Caki2 (cell line): ENCODE measurements at regions not wholly inside any gene's neighbourhood (a gene's known extent, or its start where the extent isn't known, plus 50 kb on each side); places are given as distances from the start of the nearest gene placed in this dataset.
"Not testable (repeated sequence)": the region's sequence is repeated elsewhere in the genome, so short reads cannot be mapped to it uniquely, and the experiment has no call there.

Experiments used
- DNase-seq: peaks from one replicate; pipeline ENCODE4 v3.0.0-alpha.2; 2015; ENCODE audit warnings: low read depth
- in situ Hi-C: cut with HindIII; loops from 2 replicates; pipeline ENCODE4 v1.10.0; 2016; ENCODE audit warnings: low sequenced_read_pairs, low pct_unique_long_range_greater_than_20kb, mixed read lengths

DNA sequence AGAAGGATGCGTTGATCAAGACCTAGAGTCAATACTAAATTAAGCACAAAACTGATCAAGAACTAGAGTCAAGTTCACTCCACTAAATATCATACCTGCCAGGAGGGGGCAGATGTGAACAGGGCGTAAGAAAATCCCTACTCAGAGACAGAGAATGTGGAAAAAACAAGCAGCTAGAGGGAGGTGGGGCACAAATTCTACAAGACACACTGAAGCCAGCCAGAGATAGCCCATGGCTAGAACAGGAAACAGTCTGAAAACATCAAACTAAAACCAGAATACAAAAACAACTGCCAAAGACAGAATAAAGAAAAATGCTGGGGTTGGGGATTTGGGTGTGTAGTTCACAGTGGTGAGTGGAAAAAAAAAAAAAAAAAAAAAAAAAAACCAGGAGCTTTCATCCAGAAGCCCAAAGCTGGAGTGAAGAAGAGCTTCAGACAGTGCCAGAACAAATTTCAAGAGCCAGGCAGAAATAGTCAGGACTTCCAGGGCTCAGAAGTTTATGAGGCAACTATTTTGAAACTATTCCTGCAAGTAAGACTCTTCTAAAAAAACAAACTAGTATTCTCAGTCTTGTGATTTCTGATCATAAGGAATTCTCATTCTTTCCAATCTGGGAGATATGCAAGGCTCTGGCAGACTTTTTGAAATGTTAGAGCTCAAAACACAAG is 118.3 kb downstream of the CCDC71L start:
- DNase-seq = peak; percentile 54
- in situ Hi-C loops = no loop called here

DNA sequence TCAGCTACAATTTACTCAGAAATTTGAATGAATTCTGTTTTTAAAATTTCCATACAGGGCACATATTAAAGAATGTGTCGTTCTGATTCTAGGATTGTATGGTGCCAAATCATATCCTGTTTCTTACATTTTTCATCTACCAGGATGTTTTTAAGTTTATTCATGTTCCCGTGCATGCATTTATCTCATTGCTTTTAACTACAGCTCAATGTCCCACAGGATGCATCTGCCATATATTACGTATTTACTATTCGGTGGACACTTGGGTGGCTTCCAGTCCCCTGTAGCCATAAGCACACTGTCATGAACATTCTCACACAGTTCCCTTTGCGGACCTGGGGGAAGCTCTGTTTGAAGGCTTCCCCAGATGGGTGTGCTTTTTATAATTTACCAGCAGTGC is 122.3 kb downstream of the CCDC71L start:
- no peak for DNase-seq
- in situ Hi-C loops = no loop called here

- in situ Hi-C loops = no loop called here
- no peak for DNase-seq
These were observed 123.8 kb downstream of the CCDC71L start for GRCh38 chr7:106537119-106537518.

DNA sequence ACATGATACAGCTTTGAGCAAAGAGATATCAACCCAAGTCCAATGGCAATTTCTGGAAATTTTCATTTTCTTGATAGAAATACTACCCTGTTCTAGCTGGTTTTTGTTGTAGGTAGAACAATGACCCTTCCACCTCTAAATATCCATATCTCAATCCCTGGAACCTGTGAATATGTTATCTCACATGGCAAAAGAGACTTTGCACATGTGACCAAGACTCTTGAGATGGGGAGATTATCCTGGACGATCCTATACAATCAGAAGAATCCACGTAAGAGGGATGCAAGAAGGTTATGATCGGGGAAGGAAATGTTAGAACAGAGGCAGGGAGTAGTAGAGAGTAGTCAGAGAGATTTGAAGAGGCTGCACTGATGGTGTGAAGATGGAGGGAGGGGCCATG is 124.9 kb downstream of the CCDC71L start:
- DNase-seq = no peak
- in situ Hi-C loops = no loop called here

GRCh38 chr7:106535234-106535932 is 125.6 kb downstream of the CCDC71L start:
- in situ Hi-C loops = no loop called here
- no peak for DNase-seq

- in situ Hi-C loops = no loop called here
- no peak for DNase-seq
These were observed 126.6 kb downstream of the CCDC71L start for GRCh38 chr7:106534271-106534846.

DNA sequence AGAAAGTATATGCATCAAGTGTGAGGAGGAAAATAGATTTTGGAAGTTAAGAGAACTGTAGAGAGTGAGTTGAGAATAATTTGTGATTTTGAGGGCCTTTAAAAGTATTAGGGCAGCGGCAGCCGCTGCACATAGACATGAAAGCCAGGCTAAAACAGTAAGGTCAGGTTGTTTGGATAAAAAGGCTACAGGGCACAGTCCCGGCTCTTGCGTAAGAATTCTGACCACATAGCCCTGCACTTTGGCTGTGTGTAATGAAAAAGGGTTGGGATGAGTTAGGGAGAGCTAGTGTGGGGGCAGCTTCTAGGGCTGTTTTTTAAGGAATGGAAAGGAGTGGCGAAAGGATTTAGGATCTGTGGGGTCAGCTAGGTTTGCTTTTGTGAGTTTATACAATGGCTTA is 130.8 kb downstream of the CCDC71L start:
- DNase-seq, in situ Hi-C loops: not testable (repeated sequence)

GRCh38 chr7:106526617-106527016 is 134.3 kb downstream of the CCDC71L start:
- in situ Hi-C loops, DNase-seq: not testable (repeated sequence)

- in situ Hi-C loops = no loop called here
- no peak for DNase-seq
These were observed 136.3 kb downstream of the CCDC71L start for GRCh38 chr7:106524690-106525059.

DNA sequence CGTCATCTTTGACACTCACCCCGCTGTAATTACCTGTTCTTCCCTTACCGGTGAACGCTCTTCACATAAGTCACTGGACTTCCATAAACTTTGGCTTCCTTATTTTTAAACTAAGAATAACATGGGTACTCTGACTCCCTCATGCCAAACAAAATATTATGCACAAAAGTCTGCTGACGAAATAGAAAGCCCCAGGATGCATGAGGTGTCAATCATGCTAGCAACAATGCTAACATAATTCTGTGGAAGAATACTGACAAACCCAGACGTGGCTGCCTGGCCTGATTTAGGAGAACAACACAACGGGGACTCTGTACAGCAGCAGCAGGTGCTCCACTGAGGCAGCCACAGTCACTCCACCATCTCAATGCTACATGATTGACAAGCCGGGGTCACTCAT is 137.5 kb downstream of the CCDC71L start:
- no peak for DNase-seq
- in situ Hi-C loops = no loop called here

DNA sequence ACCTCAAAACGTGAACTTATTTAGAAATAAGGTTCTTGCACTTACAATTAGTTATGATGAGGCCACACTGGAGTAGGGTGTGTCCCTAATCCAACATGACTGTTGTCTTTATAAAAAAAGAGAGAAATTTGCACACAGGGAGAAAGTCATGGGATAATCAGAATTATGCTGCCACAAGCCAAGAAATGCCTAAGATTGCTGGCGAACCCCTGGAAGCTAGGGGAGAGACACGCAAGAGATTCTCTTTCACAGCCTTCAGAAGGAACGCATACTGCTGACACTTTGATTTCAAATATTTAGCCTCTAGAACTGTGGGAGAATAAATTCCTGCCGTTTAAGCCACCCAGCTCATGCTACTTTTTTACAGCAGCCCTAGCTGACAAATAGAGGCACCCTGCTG is 138.3 kb downstream of the CCDC71L start:
- in situ Hi-C loops = no loop called here
- DNase-seq = no peak

DNA sequence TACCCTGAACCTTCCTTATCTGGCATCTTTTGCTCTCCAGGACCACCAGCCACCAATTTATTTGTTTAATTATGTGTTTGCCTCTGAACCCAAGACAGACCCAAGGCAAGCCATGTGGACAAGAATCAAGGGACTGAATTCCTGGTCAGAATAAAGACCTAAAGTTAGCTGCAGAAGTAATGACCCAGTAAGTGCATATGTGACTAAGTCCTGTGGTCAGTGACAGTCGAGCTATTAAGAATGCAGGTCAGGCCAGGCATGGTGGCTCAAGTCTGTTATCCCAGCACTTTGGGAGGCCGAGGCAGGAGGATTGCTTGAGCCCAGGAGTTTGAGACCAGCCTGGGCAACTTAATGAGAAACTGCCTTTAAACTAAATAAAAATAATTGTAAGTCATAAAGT is 139.4 kb downstream of the CCDC71L start:
- no peak for DNase-seq
- in situ Hi-C loops = no loop called here

GRCh38 chr7:106520962-106521514 is 139.9 kb downstream of the CCDC71L start:
- in situ Hi-C loops = no loop called here
- DNase-seq = no peak

GRCh38 chr7:106518967-106519366 is 142.0 kb downstream of the CCDC71L start:
- no peak for DNase-seq
- in situ Hi-C loops = no loop called here

DNA sequence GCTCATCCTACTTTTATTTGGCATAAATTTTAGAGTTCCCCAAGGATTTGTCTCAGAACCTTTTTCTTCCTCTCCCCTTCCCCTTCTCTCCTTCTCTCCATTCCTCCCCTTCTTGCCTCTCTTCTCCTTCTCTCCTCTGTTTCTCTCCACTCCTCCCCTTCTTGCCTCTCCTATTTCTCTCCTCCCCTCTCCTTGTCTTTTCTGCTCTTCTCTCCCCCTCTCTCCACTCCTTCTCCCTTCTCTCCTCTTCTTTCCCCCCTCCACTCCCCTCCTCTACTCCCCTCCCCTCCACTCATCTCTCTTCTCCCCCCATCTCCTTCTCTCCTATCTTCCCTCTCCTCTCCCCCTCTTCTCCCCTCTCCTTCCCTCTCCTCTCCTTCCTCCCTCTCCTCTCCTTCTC is 142.7 kb downstream of the CCDC71L start:
- in situ Hi-C loops = no loop called here

DNA sequence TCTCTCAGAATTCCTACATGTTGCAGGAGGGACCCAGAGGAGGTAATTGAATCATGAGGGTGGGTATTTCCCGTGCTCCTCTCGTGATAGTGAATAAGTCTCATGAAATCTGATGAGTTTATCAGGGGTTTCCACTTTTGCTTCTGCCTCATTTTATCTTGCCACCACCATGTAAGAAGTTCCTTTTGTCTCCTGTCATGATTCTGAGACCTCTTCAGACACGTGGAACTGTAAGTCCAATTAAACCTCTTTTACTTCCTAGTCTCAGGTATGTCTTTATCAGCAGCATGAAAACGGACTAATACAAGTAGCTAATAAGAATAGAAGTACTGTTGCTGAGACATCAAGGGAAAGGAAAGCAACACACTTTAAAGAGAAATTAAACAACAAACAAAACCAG is 143.4 kb downstream of the CCDC71L start:
- in situ Hi-C loops = no loop called here
- no peak for DNase-seq

More for the DNA sequence above, 142.7 kb downstream of the CCDC71L start:
- no peak for DNase-seq

GRCh38 chr7:106515321-106515720 is 145.6 kb downstream of the CCDC71L start:
- no peak for DNase-seq
- in situ Hi-C loops = no loop called here

GRCh38 chr7:106514881-106515280 is 146.1 kb downstream of the CCDC71L start:
- no peak for DNase-seq
- in situ Hi-C loops = no loop called here

- DNase-seq = no peak
- in situ Hi-C loops = no loop called here
These were observed 148.7 kb downstream of the CCDC71L start for GRCh38 chr7:106512217-106512616.
